Mesenchymal stem cell (in vitro differentiated cells and primary cell): ENCODE measurements at regions not wholly inside any gene's neighbourhood (a gene's known extent, or its start where the extent isn't known, plus 50 kb on each side); places are given as distances from the start of the nearest gene placed in this dataset.

ENCODE experiments used
- DNase-seq: peaks from one replicate; pipeline ENCODE4 v3.0.0-alpha.2; 2013
- H2AFZ ChIP-seq: one replicate; pipeline ENCODE4 v1.6.1; 2013; ENCODE audit warnings: low read depth, mild to moderate bottlenecking, control low read depth, inconsistent platforms, low read length, moderate library complexity
- H2AK5ac ChIP-seq: 2 replicates; pipeline ENCODE4 v1.6.1; 2013; ENCODE audit warnings: low read length, moderate library complexity, mild to moderate bottlenecking, inconsistent platforms; ENCODE audit not compliant: severe bottlenecking
- H2BK120ac ChIP-seq: one replicate; pipeline ENCODE4 v1.6.1; 2013; ENCODE audit warnings: low read depth, mild to moderate bottlenecking, inconsistent platforms, low read length, moderate library complexity
- H2BK12ac ChIP-seq, 2 experiments: one replicate each; pipeline ENCODE4 v1.6.1; 2013; ENCODE audit warnings: inconsistent platforms in 2 of 2, low read length in 2 of 2, mild to moderate bottlenecking in 2 of 2, moderate library complexity in 2 of 2, control low read depth in 1 of 2
- H2BK15ac ChIP-seq: one replicate; pipeline ENCODE4 v1.6.1; 2013; ENCODE audit warnings: mild to moderate bottlenecking, low read depth, inconsistent platforms; ENCODE audit not compliant: poor library complexity, severe bottlenecking
- H2BK5ac ChIP-seq: 2 replicates; pipeline ENCODE4 v1.6.1; 2013; ENCODE audit warnings: low read depth, mild to moderate bottlenecking, low read length, control low read depth, inconsistent platforms; ENCODE audit not compliant: poor library complexity, severe bottlenecking
- H3K14ac ChIP-seq, 2 experiments: one replicate each; pipeline ENCODE4 v1.6.1; 2013; ENCODE audit warnings: inconsistent platforms in 2 of 2, low read length in 2 of 2, control low read depth in 1 of 2, mild to moderate bottlenecking in 1 of 2, moderate library complexity in 1 of 2
- H3K18ac ChIP-seq, 2 experiments: one replicate each; pipeline ENCODE4 v1.6.1; 2013; ENCODE audit warnings: inconsistent platforms in 2 of 2, low read length in 2 of 2, control low read depth in 1 of 2, low read depth in 1 of 2, mild to moderate bottlenecking in 1 of 2
- H3K23ac ChIP-seq, 2 experiments: one replicate each; pipeline ENCODE4 v1.6.1; 2013; ENCODE audit warnings: inconsistent platforms in 2 of 2, low read length in 2 of 2, mild to moderate bottlenecking in 2 of 2, moderate library complexity in 2 of 2, control low read depth in 1 of 2
- H3K27ac ChIP-seq: 2 replicates; pipeline ENCODE4 v1.5.1; 2013; ENCODE audit warnings: mild to moderate bottlenecking, moderate library complexity, low read length, control low read depth, inconsistent platforms; ENCODE audit not compliant: poor library complexity, severe bottlenecking
- H3K27me3 ChIP-seq, 2 experiments: 2 replicates each; pipeline versions ENCODE4 v1.6.1 to v1.7.0; 2013; ENCODE audit warnings: low read length in 2 of 2, mild to moderate bottlenecking in 2 of 2, moderate library complexity in 2 of 2, control low read depth in 1 of 2, inconsistent platforms in 1 of 2; ENCODE audit not compliant: control insufficient read depth in 1 of 2, insufficient read depth in 1 of 2
- H3K36me3 ChIP-seq, 2 experiments: 2 replicates each; pipeline versions ENCODE4 v1.6.1 to v1.7.0; 2013; ENCODE audit warnings: low read length in 2 of 2, control low read depth in 1 of 2, inconsistent platforms in 1 of 2, low read depth in 1 of 2, mild to moderate bottlenecking in 1 of 2; ENCODE audit not compliant: insufficient read depth in 2 of 2, control insufficient read depth in 1 of 2
- H3K4ac ChIP-seq, 2 experiments: one replicate each; pipeline ENCODE4 v1.6.1; 2013; ENCODE audit warnings: inconsistent platforms in 2 of 2, low read length in 2 of 2, mild to moderate bottlenecking in 2 of 2, moderate library complexity in 2 of 2, control low read depth in 1 of 2, low read depth in 1 of 2
- H3K4me1 ChIP-seq: 2 replicates; pipeline ENCODE4 v1.6.1; 2013; ENCODE audit warnings: low read depth, low read length, control low read depth; ENCODE audit not compliant: control insufficient read depth, insufficient read depth
- H3K4me2 ChIP-seq: 2 replicates; pipeline ENCODE4 v1.6.1; 2013; ENCODE audit warnings: low read length, mild to moderate bottlenecking, inconsistent platforms; ENCODE audit not compliant: poor library complexity, severe bottlenecking
- H3K4me3 ChIP-seq, 2 experiments: 2 replicates each; pipeline versions ENCODE4 v1.5.1 to v1.7.0; 2013; ENCODE audit warnings: low read length in 2 of 2, mild to moderate bottlenecking in 2 of 2, control low read depth in 1 of 2, low read depth in 1 of 2; ENCODE audit not compliant: insufficient read depth in 1 of 2
- H3K79me1 ChIP-seq: replicated peaks from 2 replicates; pipeline ENCODE4 v1.6.1; 2013; ENCODE audit warnings: mild to moderate bottlenecking, control low read depth, low read length, inconsistent platforms; ENCODE audit not compliant: poor library complexity, severe bottlenecking
- H3K9ac ChIP-seq: 2 replicates; pipeline ENCODE4 v1.7.0; 2013; ENCODE audit warnings: mild to moderate bottlenecking, low read length, moderate library complexity
- H3K9me3 ChIP-seq: 2 replicates; pipeline ENCODE4 v1.7.0; 2013; ENCODE audit warnings: mild to moderate bottlenecking, low read length; ENCODE audit not compliant: control insufficient read depth
- H4K8ac ChIP-seq: one replicate; pipeline ENCODE4 v1.6.1; 2013; ENCODE audit warnings: inconsistent platforms, mild to moderate bottlenecking, low read length, moderate library complexity
- H4K91ac ChIP-seq: one replicate; pipeline ENCODE4 v1.6.1; 2013; ENCODE audit warnings: mild to moderate bottlenecking, low read length, inconsistent platforms
- WGBS: methylation state at CpG from one replicate; pipeline ENCODE4 v1.1.7; 2013; ENCODE audit warnings: mixed read lengths; 5-methylcytosine and 5-hydroxymethylcytosine counted together

DNA sequence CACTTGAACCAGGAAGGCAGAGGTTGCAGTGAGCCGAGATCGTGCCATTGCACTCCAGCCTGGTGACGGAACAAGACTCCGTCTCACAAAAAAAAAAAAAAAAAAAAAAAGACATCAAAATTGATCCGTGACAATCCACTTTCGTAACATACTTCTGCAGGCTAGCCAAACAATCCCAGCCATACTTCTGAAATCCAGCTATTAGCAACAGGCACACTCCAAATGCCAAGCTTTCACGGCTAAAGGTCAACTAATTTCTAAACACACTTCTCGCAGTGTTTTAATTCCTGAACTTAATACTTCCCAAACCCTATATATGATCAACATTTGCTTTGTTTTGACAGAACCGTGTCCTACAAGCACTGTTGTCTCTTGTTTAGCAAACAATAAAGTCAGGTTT lies 411.3 kb upstream of the RUNX1 start:
- Histone ChIP-seq H3K27ac (no peak overlapping the region), H3K9me3 (no peaks in the 10 kb centered on the region), H3K18ac (no peak overlapping the region), H3K4me1 (no peaks in the 10 kb centered on the region), H3K14ac (no peak overlapping the region), H3K4me2 (no peak overlapping the region), H3K27me3 (no peaks in the 10 kb centered on the region), H2BK120ac (no peak overlapping the region), H4K91ac (no peak overlapping the region), H2AK5ac (no peak overlapping the region), H4K8ac (no peak overlapping the region), H3K79me1 (no peaks in the 10 kb centered on the region), H3K9ac (no peak overlapping the region), H2AFZ (no peak overlapping the region), H3K23ac (no peak overlapping the region), H3K36me3 (no peaks in the 10 kb centered on the region), H2BK15ac (no peak overlapping the region), H3K4me3 (no peak overlapping the region), H2BK5ac (no peak overlapping the region), H2BK12ac (no peak overlapping the region), H3K4ac (no peak overlapping the region)
- DNase-seq = no peak
- 93% methylated on average over 8 of the region's 9 CpGs for WGBS

DNA sequence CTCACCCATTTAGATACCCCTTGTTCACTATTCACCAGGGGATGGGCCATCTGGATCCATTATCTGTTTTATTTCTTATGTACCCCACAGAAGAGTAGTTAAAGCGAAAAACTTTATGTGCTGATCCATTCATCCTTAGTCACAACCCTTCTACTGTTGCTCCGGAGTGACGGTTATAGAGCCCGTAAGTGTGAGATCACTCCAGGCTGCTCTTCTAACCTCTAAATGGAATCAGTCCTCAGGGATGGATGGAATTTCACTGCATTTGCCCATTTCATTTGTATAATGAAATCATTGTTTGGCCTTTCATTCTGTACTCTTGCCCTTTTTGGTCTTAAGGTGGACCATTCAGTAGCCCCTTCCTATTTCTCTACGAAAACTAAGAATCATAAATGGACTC lies 409.3 kb upstream of the RUNX1 start:
- DNase-seq = no peak
- Histone ChIP-seq H2BK12ac (no peak overlapping the region), H3K14ac (no peak overlapping the region), H2BK120ac (no peak overlapping the region), H3K79me1 (no peaks in the 10 kb centered on the region), H2AK5ac (no peak overlapping the region), H3K27me3 (no peaks in the 10 kb centered on the region), H3K4me3 (no peak overlapping the region), H2BK15ac (no peak overlapping the region), H3K36me3 (no peaks in the 10 kb centered on the region), H3K9me3 (no peaks in the 10 kb centered on the region), H3K4me1 (no peaks in the 10 kb centered on the region), H2AFZ (no peak overlapping the region), H4K91ac (no peak overlapping the region), H3K27ac (no peak overlapping the region), H3K4ac (no peak overlapping the region), H2BK5ac (no peak overlapping the region), H3K4me2 (no peak overlapping the region), H3K23ac (no peak overlapping the region), H3K9ac (peak overlapping the region; percentile 40), H4K8ac (no peak overlapping the region), H3K18ac (no peak overlapping the region)
- WGBS = 99% methylated on average over 5 of the region's 5 CpGs

DNA sequence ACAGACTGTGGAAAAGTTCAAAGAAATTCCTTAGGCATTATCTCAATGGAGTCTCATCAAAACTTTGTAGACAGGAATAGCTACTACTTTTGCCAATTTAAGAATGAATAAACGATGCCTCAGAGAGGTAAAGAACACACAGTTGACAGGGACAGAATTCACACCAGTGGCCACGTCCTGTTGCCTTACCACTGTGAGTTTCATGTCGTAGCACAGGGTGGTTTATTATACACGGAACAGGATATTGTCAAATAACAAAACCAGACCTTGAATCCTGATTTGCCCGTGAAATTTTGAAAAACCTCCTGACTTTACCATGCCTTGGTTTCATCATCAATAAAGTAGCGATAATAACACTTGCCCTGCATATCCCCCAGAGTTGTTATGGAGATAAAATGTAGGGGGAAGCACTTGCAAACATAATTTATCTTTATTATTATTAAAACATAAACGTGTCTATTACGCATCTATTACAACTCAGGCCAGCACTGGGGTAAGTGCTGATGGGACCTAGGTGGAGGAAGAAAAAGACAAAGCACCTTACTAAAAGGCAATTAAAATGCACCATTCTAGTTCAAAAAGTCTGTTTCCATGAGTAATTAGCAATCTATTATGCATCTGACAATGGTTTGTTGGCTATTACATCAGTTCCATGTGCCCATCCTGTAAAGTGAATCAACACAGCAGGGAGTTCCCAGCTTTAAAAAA lies 408.1 kb upstream of the RUNX1 start:
- Histone ChIP-seq H4K91ac (no peak overlapping the region), H2AK5ac (no peak overlapping the region), H3K36me3 (no peaks in the 10 kb centered on the region), H3K4me3 (no peak overlapping the region), H3K4me1 (no peaks in the 10 kb centered on the region), H4K8ac (no peak overlapping the region), H3K9ac (no peak overlapping the region), H3K18ac (no peak overlapping the region), H2BK120ac (no peak overlapping the region), H3K9me3 (no peaks in the 10 kb centered on the region), H2BK12ac (no peak overlapping the region), H2BK5ac (no peak overlapping the region), H3K14ac (no peak overlapping the region), H3K27me3 (no peaks in the 10 kb centered on the region), H2BK15ac (no peak overlapping the region), H3K27ac (no peak overlapping the region), H2AFZ (no peak overlapping the region), H3K79me1 (no peaks in the 10 kb centered on the region), H3K23ac (no peak overlapping the region), H3K4ac (no peak overlapping the region), H3K4me2 (no peak overlapping the region)
- no peak for DNase-seq
- WGBS = 88% methylated on average over 4 of the region's 8 CpGs

DNA sequence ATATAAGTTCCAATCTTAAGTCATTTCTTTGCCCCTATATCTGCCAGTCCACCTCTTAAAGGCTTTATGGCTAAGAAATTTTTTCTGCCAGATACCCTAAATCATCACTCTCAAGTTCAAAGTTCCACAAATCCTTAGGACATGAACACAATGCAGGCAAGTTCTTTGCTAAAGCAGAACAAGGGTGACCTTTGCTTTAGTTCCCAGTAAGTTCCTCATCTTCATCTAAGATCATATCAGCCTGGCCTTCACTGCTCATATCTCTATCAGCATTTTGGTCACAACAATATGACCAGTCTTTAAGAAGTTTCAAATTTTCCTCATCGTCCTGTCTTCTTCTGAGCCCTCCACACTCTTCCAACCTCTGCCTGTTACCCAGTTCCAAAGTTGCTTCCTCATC lies 402.2 kb upstream of the RUNX1 start:
- H2AK5ac ChIP-seq = no peak overlapping the region
- no peaks in the 10 kb centered on the region for H3K4me1 ChIP-seq
- H4K91ac ChIP-seq = no peak overlapping the region
- DNase-seq = no peak
- no peak overlapping the region for H3K4me3 ChIP-seq
- no peak overlapping the region for H2BK5ac ChIP-seq
- no peak overlapping the region for H2BK15ac ChIP-seq
- H3K9ac ChIP-seq = no peak overlapping the region
- no peak overlapping the region for H2BK12ac ChIP-seq
- 67% methylated on average over 1 of the region's 1 CpG for WGBS
- no peak overlapping the region for H3K4ac ChIP-seq
- H3K27me3 ChIP-seq = no peaks in the 10 kb centered on the region
- no peak overlapping the region for H3K14ac ChIP-seq
- H3K36me3 ChIP-seq = no peaks in the 10 kb centered on the region
- H3K27ac ChIP-seq = no peak overlapping the region
- H3K79me1 ChIP-seq = no peaks in the 10 kb centered on the region
- H3K9me3 ChIP-seq = peaks cover 5% of the 10 kb centered on the region
- no peak overlapping the region for H4K8ac ChIP-seq
- no peak overlapping the region for H2AFZ ChIP-seq
- H3K18ac ChIP-seq = no peak overlapping the region
- no peak overlapping the region for H2BK120ac ChIP-seq
- no peak overlapping the region for H3K23ac ChIP-seq
- H3K4me2 ChIP-seq = no peak overlapping the region
